HL-60 (cell line): ENCODE measurements at regions not wholly inside any gene's neighbourhood (a gene's known extent, or its start where the extent isn't known, plus 50 kb on each side); places are given as distances from the start of the nearest gene placed in this dataset.
"Not testable (repeated sequence)": the region's sequence is repeated elsewhere in the genome, so short reads cannot be mapped to it uniquely, and the experiment has no call there.

Experiments used
- DNase-seq, 2 experiments: peaks; one replicate each; pipeline ENCODE4 v3.0.0-alpha.2; 2010 to 2020; ENCODE audit warnings: low read depth in 1 of 2, low spot score in 1 of 2
- H3K27ac ChIP-seq: fragments of 250-450 bp; sonication (Bioruptor Pico); replicated peaks from 2 replicates; pipeline ENCODE4 v1.5.1; 2020; ENCODE audit warnings: mild to moderate bottlenecking, moderate library complexity
- H3K27me3 ChIP-seq: fragments of 250-450 bp; sonication (Bioruptor Pico); 2 replicates; pipeline ENCODE4 v1.5.1; 2021; ENCODE audit warnings: mild to moderate bottlenecking, moderate library complexity; ENCODE audit not compliant: insufficient read depth, poor library complexity, severe bottlenecking
- H3K4me3 ChIP-seq: replicated peaks from 2 replicates; pipeline ENCODE4 v1.5.1; 2011; ENCODE audit warnings: mild to moderate bottlenecking, control low read depth, low read length; ENCODE audit not compliant: insufficient read depth
- CTCF ChIP-seq: IDR thresholded peaks from one replicate; pipeline ENCODE4 v1.5.1; 2011; ENCODE audit warnings: low read length, control low read depth, inconsistent platforms; ENCODE audit not compliant: insufficient read depth
- GABPA ChIP-seq: IDR thresholded peaks from 2 replicates; pipeline ENCODE4 v1.6.1; 2012; ENCODE audit warnings: low read depth
- POLR2AphosphoS5 ChIP-seq: IDR thresholded peaks from 2 replicates; pipeline ENCODE4 v1.6.1; 2012; ENCODE audit warnings: low read depth
- REST ChIP-seq: IDR thresholded peaks from 2 replicates; pipeline ENCODE4 v1.6.1; 2012; ENCODE audit warnings: low read depth; ENCODE audit not compliant: insufficient replicate concordance
- SPI1 ChIP-seq: IDR thresholded peaks from 2 replicates; pipeline ENCODE4 v1.6.1; 2012; ENCODE audit warnings: low read depth, mild to moderate bottlenecking, borderline replicate concordance

- H3K4me3 ChIP-seq: no peak overlapping the region
- H3K27me3 ChIP-seq: no peaks in the 10 kb centered on the region
- TF ChIP-seq GABPA (no peak), REST (no peak), CTCF (no peak), SPI1 (no peak), POLR2AphosphoS5 (no peak)
- H3K27ac ChIP-seq: no peak overlapping the region
- DNase-seq: no peak
These were observed 271.2 kb downstream of the EN1 start for GRCh38 chr2:118576109-118576855.

GRCh38 chr2:118572380-118572779 is 275.1 kb downstream of the EN1 start:
- H3K4me3 ChIP-seq, DNase-seq, H3K27ac ChIP-seq, H3K27me3 ChIP-seq: not testable (repeated sequence)

- H3K27me3 ChIP-seq: peaks cover 6% of the 10 kb centered on the region
These were observed 277.4 kb downstream of the EN1 start for GRCh38 chr2:118569876-118570535.

More at GRCh38 chr2:118569876-118570535, 277.4 kb downstream of the EN1 start:
- TF ChIP-seq REST: no peak
- no peak for TF ChIP-seq GABPA
- TF ChIP-seq POLR2AphosphoS5: no peak
- TF ChIP-seq SPI1: no peak
- no peak for TF ChIP-seq CTCF
- Histone ChIP-seq H3K4me3 (no peak overlapping the region), H3K27ac (no peak overlapping the region)
- no peak for DNase-seq
